ENCODE measurements at regions not wholly inside any gene's neighbourhood (a gene's known extent, or its start where the extent isn't known, plus 50 kb on each side); places are given as distances from the start of the nearest gene placed in this dataset.

DNA sequence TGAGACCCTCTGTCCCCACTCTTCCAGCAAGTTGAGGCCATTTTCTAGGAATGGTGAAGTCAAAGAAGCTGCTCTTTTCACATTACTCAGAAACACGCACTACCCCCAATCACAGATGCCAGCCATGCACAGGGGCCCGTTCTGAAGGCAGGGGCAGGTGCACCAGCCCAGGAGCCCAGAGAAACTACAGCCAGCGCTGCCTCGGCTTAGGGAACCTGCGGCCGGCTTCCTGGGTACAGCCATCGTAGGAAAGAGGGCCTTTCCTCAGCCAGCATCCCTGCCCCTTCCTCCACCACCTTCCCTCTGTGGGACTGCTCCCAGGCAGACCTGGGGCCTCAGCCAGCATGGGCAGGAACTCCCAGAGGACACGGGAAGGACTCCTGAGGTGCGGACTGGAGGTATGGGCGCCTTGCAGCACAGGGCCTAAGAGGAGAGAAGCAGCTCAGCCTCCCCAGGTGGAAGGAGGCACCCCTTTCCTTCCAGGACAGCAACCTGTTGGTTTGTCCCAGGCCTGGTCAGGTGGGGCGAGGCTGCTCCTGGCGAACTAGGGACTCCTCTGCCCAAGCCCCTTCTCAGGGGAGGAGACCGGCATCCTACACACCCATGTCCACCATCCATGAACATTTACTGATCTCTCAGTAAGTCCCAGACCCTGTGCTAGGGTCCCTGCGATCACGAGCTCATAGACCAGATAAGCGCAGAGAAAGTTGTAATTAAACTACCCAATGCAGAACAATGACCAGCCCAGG, 99.0 kb upstream of the ID2 start:
- TF ChIP-seq, protein P1, sequence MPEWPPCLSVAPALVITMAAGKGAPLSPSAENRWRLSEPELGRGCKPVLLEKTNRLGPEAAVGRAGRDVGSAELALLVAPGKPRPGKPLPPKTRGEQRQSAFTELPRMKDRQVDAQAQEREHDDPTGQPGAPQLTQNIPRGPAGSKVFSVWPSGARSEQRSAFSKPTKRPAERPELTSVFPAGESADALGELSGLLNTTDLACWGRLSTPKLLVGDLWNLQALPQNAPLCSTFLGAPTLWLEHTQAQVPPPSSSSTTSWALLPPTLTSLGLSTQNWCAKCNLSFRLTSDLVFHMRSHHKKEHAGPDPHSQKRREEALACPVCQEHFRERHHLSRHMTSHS (tag by site-specific recombination; IDR thresholded peaks at IDR 0.05): no peak
- TF ChIP-seq, protein P2, sequence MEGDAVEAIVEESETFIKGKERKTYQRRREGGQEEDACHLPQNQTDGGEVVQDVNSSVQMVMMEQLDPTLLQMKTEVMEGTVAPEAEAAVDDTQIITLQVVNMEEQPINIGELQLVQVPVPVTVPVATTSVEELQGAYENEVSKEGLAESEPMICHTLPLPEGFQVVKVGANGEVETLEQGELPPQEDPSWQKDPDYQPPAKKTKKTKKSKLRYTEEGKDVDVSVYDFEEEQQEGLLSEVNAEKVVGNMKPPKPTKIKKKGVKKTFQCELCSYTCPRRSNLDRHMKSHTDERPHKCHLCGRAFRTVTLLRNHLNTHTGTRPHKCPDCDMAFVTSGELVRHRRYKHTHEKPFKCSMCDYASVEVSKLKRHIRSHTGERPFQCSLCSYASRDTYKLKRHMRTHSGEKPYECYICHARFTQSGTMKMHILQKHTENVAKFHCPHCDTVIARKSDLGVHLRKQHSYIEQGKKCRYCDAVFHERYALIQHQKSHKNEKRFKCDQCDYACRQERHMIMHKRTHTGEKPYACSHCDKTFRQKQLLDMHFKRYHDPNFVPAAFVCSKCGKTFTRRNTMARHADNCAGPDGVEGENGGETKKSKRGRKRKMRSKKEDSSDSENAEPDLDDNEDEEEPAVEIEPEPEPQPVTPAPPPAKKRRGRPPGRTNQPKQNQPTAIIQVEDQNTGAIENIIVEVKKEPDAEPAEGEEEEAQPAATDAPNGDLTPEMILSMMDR (tag by site-specific recombination; IDR thresholded peaks at IDR 0.05): no peak
- TF ChIP-seq SP7 (tag by site-specific recombination; IDR thresholded peaks at IDR 0.05) (no peak), ZNF416 (tag by site-specific recombination; IDR thresholded peaks at IDR 0.05) (no peak), ZNF2 (tag by site-specific recombination; IDR thresholded peaks at IDR 0.05) (no peak)
- TF ChIP-seq, protein P3, sequence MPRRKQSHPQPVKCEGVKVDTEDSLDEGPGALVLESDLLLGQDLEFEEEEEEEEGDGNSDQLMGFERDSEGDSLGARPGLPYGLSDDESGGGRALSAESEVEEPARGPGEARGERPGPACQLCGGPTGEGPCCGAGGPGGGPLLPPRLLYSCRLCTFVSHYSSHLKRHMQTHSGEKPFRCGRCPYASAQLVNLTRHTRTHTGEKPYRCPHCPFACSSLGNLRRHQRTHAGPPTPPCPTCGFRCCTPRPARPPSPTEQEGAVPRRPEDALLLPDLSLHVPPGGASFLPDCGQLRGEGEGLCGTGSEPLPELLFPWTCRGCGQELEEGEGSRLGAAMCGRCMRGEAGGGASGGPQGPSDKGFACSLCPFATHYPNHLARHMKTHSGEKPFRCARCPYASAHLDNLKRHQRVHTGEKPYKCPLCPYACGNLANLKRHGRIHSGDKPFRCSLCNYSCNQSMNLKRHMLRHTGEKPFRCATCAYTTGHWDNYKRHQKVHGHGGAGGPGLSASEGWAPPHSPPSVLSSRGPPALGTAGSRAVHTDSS (tag by site-specific recombination; IDR thresholded peaks at IDR 0.05): no peak
- TF ChIP-seq, protein P4, sequence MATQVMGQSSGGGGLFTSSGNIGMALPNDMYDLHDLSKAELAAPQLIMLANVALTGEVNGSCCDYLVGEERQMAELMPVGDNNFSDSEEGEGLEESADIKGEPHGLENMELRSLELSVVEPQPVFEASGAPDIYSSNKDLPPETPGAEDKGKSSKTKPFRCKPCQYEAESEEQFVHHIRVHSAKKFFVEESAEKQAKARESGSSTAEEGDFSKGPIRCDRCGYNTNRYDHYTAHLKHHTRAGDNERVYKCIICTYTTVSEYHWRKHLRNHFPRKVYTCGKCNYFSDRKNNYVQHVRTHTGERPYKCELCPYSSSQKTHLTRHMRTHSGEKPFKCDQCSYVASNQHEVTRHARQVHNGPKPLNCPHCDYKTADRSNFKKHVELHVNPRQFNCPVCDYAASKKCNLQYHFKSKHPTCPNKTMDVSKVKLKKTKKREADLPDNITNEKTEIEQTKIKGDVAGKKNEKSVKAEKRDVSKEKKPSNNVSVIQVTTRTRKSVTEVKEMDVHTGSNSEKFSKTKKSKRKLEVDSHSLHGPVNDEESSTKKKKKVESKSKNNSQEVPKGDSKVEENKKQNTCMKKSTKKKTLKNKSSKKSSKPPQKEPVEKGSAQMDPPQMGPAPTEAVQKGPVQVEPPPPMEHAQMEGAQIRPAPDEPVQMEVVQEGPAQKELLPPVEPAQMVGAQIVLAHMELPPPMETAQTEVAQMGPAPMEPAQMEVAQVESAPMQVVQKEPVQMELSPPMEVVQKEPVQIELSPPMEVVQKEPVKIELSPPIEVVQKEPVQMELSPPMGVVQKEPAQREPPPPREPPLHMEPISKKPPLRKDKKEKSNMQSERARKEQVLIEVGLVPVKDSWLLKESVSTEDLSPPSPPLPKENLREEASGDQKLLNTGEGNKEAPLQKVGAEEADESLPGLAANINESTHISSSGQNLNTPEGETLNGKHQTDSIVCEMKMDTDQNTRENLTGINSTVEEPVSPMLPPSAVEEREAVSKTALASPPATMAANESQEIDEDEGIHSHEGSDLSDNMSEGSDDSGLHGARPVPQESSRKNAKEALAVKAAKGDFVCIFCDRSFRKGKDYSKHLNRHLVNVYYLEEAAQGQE (tag by site-specific recombination; IDR thresholded peaks at IDR 0.05): no peak
- TF ChIP-seq, protein P5, sequence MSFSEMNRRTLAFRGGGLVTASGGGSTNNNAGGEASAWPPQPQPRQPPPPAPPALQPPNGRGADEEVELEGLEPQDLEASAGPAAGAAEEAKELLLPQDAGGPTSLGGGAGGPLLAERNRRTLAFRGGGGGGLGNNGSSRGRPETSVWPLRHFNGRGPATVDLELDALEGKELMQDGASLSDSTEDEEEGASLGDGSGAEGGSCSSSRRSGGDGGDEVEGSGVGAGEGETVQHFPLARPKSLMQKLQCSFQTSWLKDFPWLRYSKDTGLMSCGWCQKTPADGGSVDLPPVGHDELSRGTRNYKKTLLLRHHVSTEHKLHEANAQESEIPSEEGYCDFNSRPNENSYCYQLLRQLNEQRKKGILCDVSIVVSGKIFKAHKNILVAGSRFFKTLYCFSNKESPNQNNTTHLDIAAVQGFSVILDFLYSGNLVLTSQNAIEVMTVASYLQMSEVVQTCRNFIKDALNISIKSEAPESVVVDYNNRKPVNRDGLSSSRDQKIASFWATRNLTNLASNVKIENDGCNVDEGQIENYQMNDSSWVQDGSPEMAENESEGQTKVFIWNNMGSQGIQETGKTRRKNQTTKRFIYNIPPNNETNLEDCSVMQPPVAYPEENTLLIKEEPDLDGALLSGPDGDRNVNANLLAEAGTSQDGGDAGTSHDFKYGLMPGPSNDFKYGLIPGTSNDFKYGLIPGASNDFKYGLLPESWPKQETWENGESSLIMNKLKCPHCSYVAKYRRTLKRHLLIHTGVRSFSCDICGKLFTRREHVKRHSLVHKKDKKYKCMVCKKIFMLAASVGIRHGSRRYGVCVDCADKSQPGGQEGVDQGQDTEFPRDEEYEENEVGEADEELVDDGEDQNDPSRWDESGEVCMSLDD (tag by site-specific recombination; IDR thresholded peaks at IDR 0.05): no peak
